Gastroesophageal sphincter (tissue), 3 donors: ENCODE measurements at regions not wholly inside any gene's neighbourhood (a gene's known extent, or its start where the extent isn't known, plus 50 kb on each side); places are given as distances from the start of the nearest gene placed in this dataset.

Experiments
- CTCF ChIP-seq, 4 experiments: fragments of 200-600 bp in 2 of 4; fragments of 450-650 bp in 2 of 4; sonication (generic) in 1 of 4; IDR thresholded peaks; one replicate each; pipeline ENCODE4 v1.5.1; 2017 to 2019; ENCODE audit warnings: antibody characterized with exemption in 4 of 4, mild to moderate bottlenecking in 2 of 4, moderate library complexity in 2 of 4
- POLR2AphosphoS5 ChIP-seq: sonication (generic); formaldehyde crosslinking; IDR thresholded peaks from one replicate; pipeline ENCODE4 v1.6.1; 2017; ENCODE audit warnings: antibody characterized with exemption

- no peak for TF ChIP-seq CTCF (IDR thresholded peaks at IDR 0.05)
- no peak for TF ChIP-seq POLR2AphosphoS5
Observed at GRCh38 chr7:54249686-54250085, 292.5 kb upstream of the VSTM2A start.
